GM19351 (cell line): ENCODE measurements at regions not wholly inside any gene's neighbourhood (a gene's known extent, or its start where the extent isn't known, plus 50 kb on each side); places are given as distances from the start of the nearest gene placed in this dataset.
A peak's percentile ranks its signal among the peaks of the same experiment; 100 is the strongest.

Experiments
- ATAC-seq: cut with Tn5 transposase; IDR thresholded peaks from one replicate; pipeline ENCODE4 v1.9.1; 2021; ENCODE audit warnings: mild to moderate bottlenecking, moderate library complexity; ENCODE audit not compliant: unreplicated experiment

- ATAC-seq: no peak
These were observed 63.0 kb downstream of the INSIG1 start for GRCh38 chr7:155360495-155361345.

- ATAC-seq: no peak
These were observed 63.6 kb downstream of the INSIG1 start for GRCh38 chr7:155361346-155361680.

- no peak for ATAC-seq
These were observed 64.3 kb downstream of the INSIG1 start for GRCh38 chr7:155361947-155362346.

DNA sequence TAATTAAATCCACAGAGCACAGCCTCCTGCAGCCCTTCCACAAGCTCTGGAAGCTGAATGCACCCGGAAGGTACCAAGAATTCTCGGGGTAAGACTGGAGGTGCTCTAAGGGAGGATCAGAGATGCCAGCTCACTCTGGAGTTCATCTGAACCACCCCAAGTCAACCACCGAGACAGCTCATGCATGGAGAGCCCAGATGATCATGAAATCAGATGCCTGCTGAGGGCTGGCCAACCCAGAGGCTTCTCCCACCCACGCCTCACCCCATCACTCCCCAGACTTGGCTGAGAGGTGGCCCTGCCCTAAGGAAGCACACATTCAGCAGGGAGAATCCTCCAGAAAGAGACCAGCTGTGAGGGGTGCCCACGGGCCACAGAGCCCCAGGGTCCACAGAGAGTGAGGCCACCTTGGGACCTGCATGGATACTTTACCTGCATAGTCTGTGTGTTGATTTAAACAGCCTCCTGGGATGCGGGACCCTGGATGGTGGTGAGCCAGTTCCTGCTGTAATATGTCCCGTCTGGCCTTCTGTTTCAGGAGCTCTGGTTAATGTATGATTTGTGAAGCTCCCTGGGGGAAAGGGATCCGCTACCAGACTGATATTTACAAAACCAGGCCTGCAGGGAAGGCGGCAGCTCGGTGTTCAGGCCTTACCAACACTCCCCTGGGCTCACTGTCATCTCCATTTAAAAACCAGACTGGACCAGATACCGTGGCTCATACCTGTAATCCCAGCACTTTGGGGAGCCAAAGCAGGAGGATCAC is 64.9 kb downstream of the INSIG1 start:
- no peak for ATAC-seq

DNA sequence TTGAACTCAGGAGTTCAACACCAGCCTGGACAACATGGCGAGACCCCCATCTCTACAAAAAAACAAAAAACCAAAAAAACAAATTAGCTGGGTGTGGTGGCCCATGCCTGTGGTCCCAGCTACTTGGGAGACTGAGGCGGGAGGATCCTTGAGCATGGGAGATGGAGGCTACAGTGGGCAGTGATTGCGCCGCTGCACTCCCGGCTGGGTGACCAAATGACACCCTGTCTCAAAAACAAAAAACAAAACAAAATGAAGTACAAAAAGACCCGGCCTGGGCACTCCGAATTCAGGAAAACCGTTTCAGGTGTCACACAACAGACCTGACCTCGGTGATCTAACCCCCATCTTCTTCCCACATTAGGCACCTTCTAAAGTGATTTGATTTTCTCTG is 65.5 kb downstream of the INSIG1 start:
- ATAC-seq: no peak

GRCh38 chr7:155363852-155364600 is 66.3 kb downstream of the INSIG1 start:
- ATAC-seq: no peak

- ATAC-seq: no peak
These were observed 67.6 kb downstream of the INSIG1 start for GRCh38 chr7:155365146-155365874.

DNA sequence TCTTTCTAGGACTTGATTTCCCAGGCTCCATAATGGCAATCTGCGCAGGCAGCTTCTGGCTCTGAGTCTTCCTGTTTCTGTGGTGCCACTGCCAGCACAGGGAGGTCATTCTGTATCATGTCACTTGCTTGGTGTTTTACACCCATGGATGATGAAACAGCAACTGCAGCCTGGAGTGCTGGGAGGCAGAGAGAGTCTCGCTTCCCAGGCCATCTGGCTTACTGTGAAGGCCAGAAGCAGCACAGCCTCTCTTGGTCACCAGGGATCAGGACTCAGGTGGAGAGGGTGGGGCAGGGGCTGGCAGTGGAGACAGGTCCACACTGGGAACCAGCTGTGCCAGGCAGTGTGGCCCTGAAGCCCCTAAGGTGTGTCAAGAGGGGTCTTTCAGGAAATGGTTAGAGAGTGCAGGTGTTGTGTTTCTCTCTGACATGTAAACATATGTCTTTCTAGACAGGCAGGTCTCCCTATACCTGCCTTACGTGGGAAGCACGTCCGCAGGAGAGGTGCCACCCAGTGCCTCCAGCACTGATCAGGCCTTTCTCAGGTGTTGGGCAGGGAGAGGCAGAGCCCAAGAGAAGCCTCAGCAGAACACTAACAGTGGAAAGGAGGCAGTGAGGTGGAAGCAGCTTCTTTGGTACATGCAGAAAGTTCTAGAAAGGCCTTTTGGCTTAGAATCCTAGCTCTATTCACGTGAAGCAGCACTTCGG is 71.4 kb downstream of the INSIG1 start:
- no peak for ATAC-seq

DNA sequence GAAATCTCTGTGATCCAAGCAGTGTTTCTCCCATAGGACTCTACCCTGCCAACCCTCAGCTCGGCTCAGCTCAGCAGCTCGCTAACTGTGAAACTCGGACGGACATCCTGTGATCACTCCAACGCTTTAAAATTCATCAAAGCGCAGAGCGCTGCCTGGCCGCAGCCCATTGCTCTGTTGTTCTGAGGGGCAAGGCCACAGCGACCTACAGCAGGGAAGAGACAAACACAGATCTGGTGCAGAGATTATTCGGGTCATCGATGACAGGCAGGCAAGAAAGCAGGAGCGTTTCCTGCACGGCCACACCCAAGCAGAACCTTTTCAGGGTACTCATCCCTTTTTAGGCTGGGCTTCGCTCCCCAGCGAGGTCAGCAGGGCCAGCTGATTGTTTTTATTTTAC is 72.1 kb downstream of the INSIG1 start:
- no peak for ATAC-seq

DNA sequence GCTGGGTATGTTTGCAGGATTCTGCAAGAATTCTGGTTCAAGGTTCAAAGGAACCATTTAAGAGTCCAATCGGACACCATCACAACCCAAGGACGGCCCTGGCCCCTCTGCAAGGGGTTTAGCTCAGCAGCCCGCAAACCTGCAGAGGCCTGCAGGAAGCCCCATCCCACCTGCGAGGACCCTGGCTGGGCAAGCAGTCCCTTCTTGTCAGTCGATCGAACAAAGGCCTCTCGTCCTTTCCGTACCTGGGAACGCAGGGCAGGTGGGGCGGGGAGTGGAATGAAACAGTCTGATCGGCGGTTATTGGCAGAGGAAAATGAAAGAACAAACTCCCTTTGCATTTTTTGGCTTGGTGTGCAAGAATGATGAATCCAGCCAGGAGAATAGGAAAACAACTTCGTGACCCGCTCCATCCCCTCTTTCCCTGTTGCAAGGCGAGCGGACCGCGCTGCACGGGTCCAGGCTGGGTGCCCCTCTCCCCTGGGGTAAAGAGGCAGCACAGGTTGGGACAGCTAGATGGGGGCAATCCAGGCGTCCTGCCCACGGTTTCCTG is 73.7 kb downstream of the INSIG1 start:
- no peak for ATAC-seq

DNA sequence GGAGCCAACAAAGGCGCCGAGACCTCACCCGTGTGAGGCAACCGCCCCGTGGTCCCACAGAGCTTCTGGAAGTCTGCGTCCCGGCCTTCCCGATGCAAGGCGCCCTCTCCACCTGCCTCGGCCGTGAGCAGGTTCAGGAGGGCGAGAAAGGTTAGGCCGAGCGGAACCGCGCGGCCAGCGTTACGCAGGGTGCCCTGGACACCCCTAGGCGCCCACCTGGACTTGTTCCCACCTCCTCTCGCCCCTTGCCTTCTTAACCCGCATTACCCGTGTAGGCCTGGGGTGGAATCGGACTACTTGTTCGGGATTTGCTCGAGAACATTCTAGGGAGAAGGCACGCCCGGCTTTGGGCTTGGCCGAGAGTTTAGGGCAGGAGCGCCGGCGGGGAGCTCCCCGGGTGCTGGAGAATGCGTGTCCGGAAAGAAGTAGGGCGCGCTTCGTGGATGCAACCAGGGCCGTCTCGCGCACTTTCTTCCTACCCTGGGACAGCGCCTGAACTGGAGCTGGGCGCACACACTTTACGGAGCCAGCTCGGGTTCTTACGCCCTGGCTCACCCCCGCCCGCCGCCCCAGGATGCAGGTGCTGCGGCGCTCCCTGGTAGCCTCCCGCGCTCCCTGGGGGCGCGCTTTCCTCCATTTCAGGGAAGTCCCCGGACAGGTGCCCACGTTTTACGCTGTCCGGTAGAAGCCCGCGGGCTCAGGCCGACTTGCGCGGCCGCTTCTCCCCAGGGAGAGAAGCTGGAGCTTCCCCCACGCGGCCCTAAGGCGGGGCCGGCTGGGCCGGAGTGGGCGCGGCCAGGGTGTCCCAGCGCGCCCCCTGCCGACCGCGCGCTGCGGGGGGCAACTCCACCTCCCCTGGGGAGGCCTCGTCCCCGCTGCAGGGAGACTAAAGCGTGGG is 74.5 kb downstream of the INSIG1 start:
- peak; percentile 58 for ATAC-seq

GRCh38 chr7:155372782-155373358 is 75.2 kb downstream of the INSIG1 start:
- ATAC-seq: no peak

DNA sequence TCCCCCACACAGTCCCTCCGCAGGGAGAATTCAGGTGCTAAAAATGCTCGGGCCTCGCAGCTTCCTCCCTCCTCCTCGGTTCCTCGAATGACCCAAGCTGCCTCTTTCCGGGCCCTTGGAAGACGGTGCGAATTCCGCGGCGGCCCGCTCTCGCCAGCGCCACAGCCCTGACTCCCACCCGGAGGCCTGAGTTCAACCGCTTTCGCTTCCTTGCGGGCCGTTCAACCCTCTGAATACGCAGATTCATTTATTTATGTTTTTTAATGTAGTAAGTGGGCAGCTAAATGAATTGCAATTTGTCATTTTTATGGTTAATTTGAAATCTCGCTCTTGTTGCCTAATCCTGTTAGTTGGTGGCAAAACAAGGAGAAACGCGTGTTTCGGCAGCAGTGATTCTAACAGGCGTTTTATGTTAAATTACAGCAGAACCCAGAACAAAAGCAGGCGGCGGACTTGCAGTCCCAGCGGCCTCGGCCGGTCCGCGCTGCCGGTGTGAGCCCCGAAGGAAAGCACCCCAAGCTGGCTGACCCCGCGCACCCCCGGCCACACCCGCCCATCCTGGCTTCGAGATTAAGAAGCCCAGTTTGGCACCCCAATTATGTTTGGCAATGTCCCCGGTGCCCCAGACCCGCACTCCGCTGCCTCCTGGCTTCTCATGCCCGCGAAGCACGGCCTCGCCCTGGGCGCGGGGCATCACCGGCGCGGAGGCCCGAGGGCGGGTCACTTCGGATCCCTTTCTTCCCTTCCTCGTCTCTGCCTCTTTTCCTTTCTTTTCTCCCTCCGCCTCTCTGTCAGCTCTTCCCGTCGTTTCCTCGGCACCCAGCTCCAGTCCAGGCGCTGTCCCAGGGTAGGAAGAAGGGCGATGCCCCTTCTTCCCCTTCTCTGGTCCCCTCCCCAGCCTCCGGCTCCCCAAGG is 75.9 kb downstream of the INSIG1 start:
- ATAC-seq: no peak

GRCh38 chr7:155374276-155375252 is 76.9 kb downstream of the INSIG1 start:
- ATAC-seq: no peak

DNA sequence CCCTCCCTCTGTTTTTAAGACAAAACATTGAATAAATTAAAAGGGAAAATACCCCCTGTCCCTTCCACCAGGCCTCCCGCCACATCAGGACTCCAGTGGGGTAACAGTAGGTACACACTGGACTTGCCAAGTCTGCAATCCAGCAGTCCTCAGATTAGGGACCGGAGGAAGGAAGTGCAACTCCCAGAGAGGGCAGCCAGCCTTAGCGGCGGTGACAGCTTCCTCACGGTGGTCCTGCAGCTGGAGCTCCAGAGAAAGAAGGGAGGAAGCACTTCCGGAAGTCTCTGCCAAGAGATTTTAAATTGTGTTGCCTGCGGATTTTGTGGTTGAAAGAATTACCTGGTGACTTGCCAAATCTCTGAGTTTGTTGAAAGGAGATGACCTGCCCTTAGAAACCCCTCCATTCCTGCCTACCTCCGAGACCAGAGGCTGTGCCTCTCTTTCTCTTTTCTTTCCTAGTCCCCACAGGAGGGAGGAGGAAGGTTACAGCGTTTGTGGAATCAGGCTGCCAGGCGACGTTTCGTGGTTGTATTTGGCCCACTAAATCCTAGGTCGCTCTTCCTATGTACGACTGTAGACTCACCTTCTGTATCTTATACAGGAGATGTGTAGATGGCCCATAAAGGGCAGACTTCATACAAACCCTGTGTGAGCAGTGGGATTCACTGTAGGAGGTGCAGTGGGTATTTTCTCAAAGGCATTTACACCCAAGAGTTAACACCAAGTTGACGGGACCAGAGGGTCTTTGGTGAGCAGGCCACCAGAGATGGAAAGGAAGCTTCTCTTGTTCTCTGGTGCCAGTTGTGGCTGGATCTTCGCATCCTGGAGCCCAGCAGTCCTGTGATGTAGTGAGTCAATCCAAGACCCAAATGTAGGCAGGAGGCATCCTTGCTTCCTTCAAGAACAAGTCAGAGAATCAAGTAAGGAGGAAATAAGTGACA is 77.9 kb downstream of the INSIG1 start:
- no peak for ATAC-seq
